ENCODE measurements at regions not wholly inside any gene's neighbourhood (a gene's known extent, or its start where the extent isn't known, plus 50 kb on each side); places are given as distances from the start of the nearest gene placed in this dataset.

- in situ Hi-C loops (cut with MboI) (no loop called here), intact Hi-C loops (cut with micrococcal nuclease; ENCODE audit: unreplicated experiment) (loop anchor here (5.0 to 10.0 kb wide), 5 partner anchors 890 to 1943 kb away; no protein-coding TSS in a partner anchor)
- no peak overlapping the region for H3K4me3 ChIP-seq
- H3K4me1 ChIP-seq (ENCODE audit: control insufficient read depth, insufficient read depth, low read length) = no peaks in the 10 kb centered on the region
- POLR2A ChIA-PET = no interaction called here
- no peak overlapping the region for H3K9ac ChIP-seq (ENCODE audit: control insufficient read depth, insufficient read depth, low read length)
- H2AFZ ChIP-seq (ENCODE audit: control insufficient read depth, low read depth, low read length) = no peak overlapping the region
- no peak for TF ChIP-seq ESRRA (IDR thresholded peaks at IDR 0.05; ENCODE audit: low read length)
- TF ChIP-seq TARDBP (IDR thresholded peaks at IDR 0.05; ENCODE audit: borderline replicate concordance) = no peak
- TF ChIP-seq USF2 (IDR thresholded peaks at IDR 0.05; ENCODE audit: borderline replicate concordance, low read depth, low read length) = no peak
- TF ChIP-seq NFXL1 (IDR thresholded peaks at IDR 0.05; ENCODE audit: borderline replicate concordance) = no peak
- TF ChIP-seq CHD2 (IDR thresholded peaks at IDR 0.05; ENCODE audit: borderline replicate concordance, low read depth, low read length) = no peak
- TF ChIP-seq, protein P1, sequence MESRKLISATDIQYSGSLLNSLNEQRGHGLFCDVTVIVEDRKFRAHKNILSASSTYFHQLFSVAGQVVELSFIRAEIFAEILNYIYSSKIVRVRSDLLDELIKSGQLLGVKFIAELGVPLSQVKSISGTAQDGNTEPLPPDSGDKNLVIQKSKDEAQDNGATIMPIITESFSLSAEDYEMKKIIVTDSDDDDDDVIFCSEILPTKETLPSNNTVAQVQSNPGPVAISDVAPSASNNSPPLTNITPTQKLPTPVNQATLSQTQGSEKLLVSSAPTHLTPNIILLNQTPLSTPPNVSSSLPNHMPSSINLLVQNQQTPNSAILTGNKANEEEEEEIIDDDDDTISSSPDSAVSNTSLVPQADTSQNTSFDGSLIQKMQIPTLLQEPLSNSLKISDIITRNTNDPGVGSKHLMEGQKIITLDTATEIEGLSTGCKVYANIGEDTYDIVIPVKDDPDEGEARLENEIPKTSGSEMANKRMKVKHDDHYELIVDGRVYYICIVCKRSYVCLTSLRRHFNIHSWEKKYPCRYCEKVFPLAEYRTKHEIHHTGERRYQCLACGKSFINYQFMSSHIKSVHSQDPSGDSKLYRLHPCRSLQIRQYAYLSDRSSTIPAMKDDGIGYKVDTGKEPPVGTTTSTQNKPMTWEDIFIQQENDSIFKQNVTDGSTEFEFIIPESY (IDR thresholded peaks at IDR 0.05) = no peak
- TF ChIP-seq ZNF217 (IDR thresholded peaks at IDR 0.05) = no peak
- TF ChIP-seq, protein P2, sequence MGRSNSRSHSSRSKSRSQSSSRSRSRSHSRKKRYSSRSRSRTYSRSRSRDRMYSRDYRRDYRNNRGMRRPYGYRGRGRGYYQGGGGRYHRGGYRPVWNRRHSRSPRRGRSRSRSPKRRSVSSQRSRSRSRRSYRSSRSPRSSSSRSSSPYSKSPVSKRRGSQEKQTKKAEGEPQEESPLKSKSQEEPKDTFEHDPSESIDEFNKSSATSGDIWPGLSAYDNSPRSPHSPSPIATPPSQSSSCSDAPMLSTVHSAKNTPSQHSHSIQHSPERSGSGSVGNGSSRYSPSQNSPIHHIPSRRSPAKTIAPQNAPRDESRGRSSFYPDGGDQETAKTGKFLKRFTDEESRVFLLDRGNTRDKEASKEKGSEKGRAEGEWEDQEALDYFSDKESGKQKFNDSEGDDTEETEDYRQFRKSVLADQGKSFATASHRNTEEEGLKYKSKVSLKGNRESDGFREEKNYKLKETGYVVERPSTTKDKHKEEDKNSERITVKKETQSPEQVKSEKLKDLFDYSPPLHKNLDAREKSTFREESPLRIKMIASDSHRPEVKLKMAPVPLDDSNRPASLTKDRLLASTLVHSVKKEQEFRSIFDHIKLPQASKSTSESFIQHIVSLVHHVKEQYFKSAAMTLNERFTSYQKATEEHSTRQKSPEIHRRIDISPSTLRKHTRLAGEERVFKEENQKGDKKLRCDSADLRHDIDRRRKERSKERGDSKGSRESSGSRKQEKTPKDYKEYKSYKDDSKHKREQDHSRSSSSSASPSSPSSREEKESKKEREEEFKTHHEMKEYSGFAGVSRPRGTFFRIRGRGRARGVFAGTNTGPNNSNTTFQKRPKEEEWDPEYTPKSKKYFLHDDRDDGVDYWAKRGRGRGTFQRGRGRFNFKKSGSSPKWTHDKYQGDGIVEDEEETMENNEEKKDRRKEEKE (IDR thresholded peaks at IDR 0.05) = no peak
- no peak for TF ChIP-seq ATF7 (IDR thresholded peaks at IDR 0.05; ENCODE audit: low read depth)
- no peak for TF ChIP-seq NR2F1 (conservative IDR thresholded peaks at IDR 0.05)
- no peak for FAIRE-seq
- CTCF ChIA-PET = interaction anchor here (1.4 kb wide), 1 partner anchor 1028 kb away, joined by 3 read pairs; no protein-coding TSS in a partner anchor
- no peak for DNase-seq (ENCODE audit: low read depth, low spot score)
- no peak for ATAC-seq
- H3K36me3 ChIP-seq (ENCODE audit: control insufficient read depth in 2 of 2, insufficient read depth in 2 of 2, low read length in 1 of 2) = no peaks in the 10 kb centered on the region
- H3K27ac ChIP-seq (ENCODE audit: control insufficient read depth, insufficient read depth) = no peak overlapping the region
- H4K20me1 ChIP-seq (ENCODE audit: control insufficient read depth, insufficient read depth) = no peaks in the 10 kb centered on the region
- RAD21 ChIA-PET (ENCODE audit: unreplicated experiment) = no interaction called here
- H3K9me3 ChIP-seq (replicated peaks; ENCODE audit: control insufficient read depth, insufficient read depth, low read length) = no peaks in the 10 kb centered on the region
- H3K4me2 ChIP-seq (ENCODE audit: control insufficient read depth, insufficient read depth) = no peak overlapping the region
- 9% methylated on average over 5 of the region's 5 CpGs for WGBS (ENCODE audit: insufficient coverage, insufficient replicate concordance, low lambda C conversion rate, missing lambda C conversion rate)
- SMC1A ChIA-PET (ENCODE audit: uncharacterized antibody, unreplicated experiment) = interaction anchor here (1.1 kb wide), 1 partner anchor 11 kb away, joined by 3 read pairs; no protein-coding TSS in a partner anchor
- BruUV-seq (replicated peaks) = no TSS peak
- H3K79me2 ChIP-seq (ENCODE audit: control insufficient read depth, insufficient read depth, low read length) = no peaks in the 10 kb centered on the region
- no peaks in the 10 kb centered on the region for H3K27me3 ChIP-seq (replicated peaks in 1 of 2; ENCODE audit: control insufficient read depth in 2 of 2, insufficient read depth in 2 of 2, low read length in 1 of 2)
Observed at GRCh38 chr3:83524901-83525300, 1433.9 kb upstream of the CADM2 start.

All from GM12878 (cell line).